Retinal pigment epithelial cell (primary cell): ENCODE measurements at regions not wholly inside any gene's neighbourhood (a gene's known extent, or its start where the extent isn't known, plus 50 kb on each side); places are given as distances from the start of the nearest gene placed in this dataset.

ENCODE experiments used
- DNase-seq: peaks from one replicate; pipeline ENCODE4 v3.0.0-alpha.2; 2010; ENCODE audit warnings: low read depth
- H3K4me3 ChIP-seq: 2 replicates; pipeline ENCODE4 v1.5.1; 2011; ENCODE audit warnings: mild to moderate bottlenecking, low read length, control low read depth, moderate library complexity
- CTCF ChIP-seq: conservative IDR thresholded peaks from 2 replicates; pipeline ENCODE4 v1.5.1; 2011; ENCODE audit warnings: low read depth, low read length, control low read depth, inconsistent platforms

GRCh38 chr4:83809581-83809980 lies 273.7 kb downstream of the GPAT3 start:
- no peak overlapping the region for H3K4me3 ChIP-seq
- no peak for TF ChIP-seq CTCF
- no peak for DNase-seq

- no peak for DNase-seq
- no peak overlapping the region for H3K4me3 ChIP-seq
- TF ChIP-seq CTCF: no peak
Measured at GRCh38 chr4:83793481-83793880, 257.6 kb downstream of the GPAT3 start.

- no peak overlapping the region for H3K4me3 ChIP-seq
- no peak for TF ChIP-seq CTCF
- DNase-seq: no peak
Measured at GRCh38 chr4:83785891-83786290, 250.0 kb downstream of the GPAT3 start.

GRCh38 chr4:83783215-83783614 lies 247.3 kb downstream of the GPAT3 start:
- no peak for DNase-seq
- no peak for TF ChIP-seq CTCF
- H3K4me3 ChIP-seq: no peak overlapping the region

- no peak for TF ChIP-seq CTCF
- DNase-seq: no peak
- no peak overlapping the region for H3K4me3 ChIP-seq
Measured at GRCh38 chr4:83782591-83782990, 246.7 kb downstream of the GPAT3 start.

- H3K4me3 ChIP-seq: no peak overlapping the region
- no peak for TF ChIP-seq CTCF
- DNase-seq: no peak
Measured at GRCh38 chr4:83781434-83781833, 245.5 kb downstream of the GPAT3 start.

- no peak for TF ChIP-seq CTCF
- no peak overlapping the region for H3K4me3 ChIP-seq
- DNase-seq: no peak
Measured at GRCh38 chr4:83780053-83780733, 244.3 kb downstream of the GPAT3 start.
